ENCODE measurements at regions not wholly inside any gene's neighbourhood (a gene's known extent, or its start where the extent isn't known, plus 50 kb on each side); places are given as distances from the start of the nearest gene placed in this dataset.

- H3K9me2 ChIP-seq (ENCODE audit: insufficient read depth, low read length): no peaks in the 10 kb centered on the region
- no peaks in the 10 kb centered on the region for H3K27me3 ChIP-seq (ENCODE audit: insufficient read depth, low read depth, low read length)
- no peaks in the 10 kb centered on the region for H3K36me3 ChIP-seq (ENCODE audit: insufficient read depth, low read length)
- H3K27ac ChIP-seq (ENCODE audit: low read length): no peak overlapping the region
- no peak overlapping the region for H3K4me3 ChIP-seq (ENCODE audit: low read length)
- no peaks in the 10 kb centered on the region for H4K20me1 ChIP-seq (ENCODE audit: insufficient read depth)
- no peak for TF ChIP-seq TAF1 (IDR thresholded peaks at IDR 0.05; ENCODE audit: low read depth)
- H3F3A ChIP-seq (ENCODE audit: insufficient read depth, low read length, poor library complexity, severe bottlenecking): no peaks in the 10 kb centered on the region
- H2AFZ ChIP-seq (ENCODE audit: low read depth, low read length): no peak overlapping the region
- H3K4me2 ChIP-seq (ENCODE audit: low read length): no peak overlapping the region
- H3K79me2 ChIP-seq (replicated peaks; ENCODE audit: insufficient read depth, low read length): peaks cover 85% of the 10 kb centered on the region
- H3K9me3 ChIP-seq (ENCODE audit: low read length): no peaks in the 10 kb centered on the region
- no peak overlapping the region for H3K9ac ChIP-seq (ENCODE audit: low read length)
These were observed 229.5 kb downstream of the MEF2C start for GRCh38 chr5:88653471-88653870.

DNA sequence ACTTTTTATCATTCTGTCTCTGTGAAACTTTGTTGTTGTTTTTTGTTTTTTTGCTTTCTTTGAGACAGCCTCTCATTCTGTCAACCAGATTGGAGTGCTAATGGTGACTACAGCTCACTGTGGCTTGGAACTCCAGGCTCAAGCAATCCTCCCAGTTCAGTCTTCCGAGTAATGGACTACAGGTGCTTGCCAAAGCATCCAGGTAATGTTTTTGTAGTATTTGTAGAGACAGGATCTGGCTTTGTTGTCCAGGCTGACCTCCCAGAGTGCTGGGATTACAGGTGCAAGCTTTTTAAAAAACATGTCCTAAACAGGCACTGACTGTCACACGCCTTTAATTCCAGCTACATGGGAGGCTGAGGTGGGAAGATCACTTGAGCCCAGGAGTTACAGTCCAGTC is 235.1 kb downstream of the MEF2C start:
- Histone ChIP-seq H4K20me1 (ENCODE audit: insufficient read depth) (no peaks in the 10 kb centered on the region), H3K9ac (ENCODE audit: low read length) (no peak overlapping the region), H3F3A (ENCODE audit: insufficient read depth, low read length, poor library complexity, severe bottlenecking) (no peaks in the 10 kb centered on the region), H3K79me2 (replicated peaks; ENCODE audit: insufficient read depth, low read length) (peaks cover 33% of the 10 kb centered on the region), H3K4me2 (ENCODE audit: low read length) (no peak overlapping the region), H2AFZ (ENCODE audit: low read depth, low read length) (no peak overlapping the region), H3K27ac (ENCODE audit: low read length) (no peak overlapping the region), H3K36me3 (ENCODE audit: insufficient read depth, low read length) (no peaks in the 10 kb centered on the region), H3K9me2 (ENCODE audit: insufficient read depth, low read length) (no peaks in the 10 kb centered on the region), H3K27me3 (ENCODE audit: insufficient read depth, low read depth, low read length) (no peaks in the 10 kb centered on the region), H3K9me3 (ENCODE audit: low read length) (no peaks in the 10 kb centered on the region), H3K4me3 (ENCODE audit: low read length) (no peak overlapping the region)
- TF ChIP-seq POLR2AphosphoS5 (IDR thresholded peaks at IDR 0.05) (no peak), EP300 (conservative IDR thresholded peaks at IDR 0.05; ENCODE audit: poor library complexity, severe bottlenecking) (no peak), RAD21 (conservative IDR thresholded peaks at IDR 0.05) (no peak), EZH2 (IDR thresholded peaks at IDR 0.05; ENCODE audit: borderline replicate concordance, insufficient read depth, low read length, poor library complexity, severe bottlenecking) (no peak), MXI1 (conservative IDR thresholded peaks at IDR 0.05; ENCODE audit: poor library complexity, severe bottlenecking) (no peak), TAF1 (IDR thresholded peaks at IDR 0.05; ENCODE audit: low read depth) (no peak), SMC3 (conservative IDR thresholded peaks at IDR 0.05; ENCODE audit: poor library complexity) (no peak), REST (IDR thresholded peaks at IDR 0.05; ENCODE audit: borderline replicate concordance) (no peak)
- TF ChIP-seq, protein P1, sequence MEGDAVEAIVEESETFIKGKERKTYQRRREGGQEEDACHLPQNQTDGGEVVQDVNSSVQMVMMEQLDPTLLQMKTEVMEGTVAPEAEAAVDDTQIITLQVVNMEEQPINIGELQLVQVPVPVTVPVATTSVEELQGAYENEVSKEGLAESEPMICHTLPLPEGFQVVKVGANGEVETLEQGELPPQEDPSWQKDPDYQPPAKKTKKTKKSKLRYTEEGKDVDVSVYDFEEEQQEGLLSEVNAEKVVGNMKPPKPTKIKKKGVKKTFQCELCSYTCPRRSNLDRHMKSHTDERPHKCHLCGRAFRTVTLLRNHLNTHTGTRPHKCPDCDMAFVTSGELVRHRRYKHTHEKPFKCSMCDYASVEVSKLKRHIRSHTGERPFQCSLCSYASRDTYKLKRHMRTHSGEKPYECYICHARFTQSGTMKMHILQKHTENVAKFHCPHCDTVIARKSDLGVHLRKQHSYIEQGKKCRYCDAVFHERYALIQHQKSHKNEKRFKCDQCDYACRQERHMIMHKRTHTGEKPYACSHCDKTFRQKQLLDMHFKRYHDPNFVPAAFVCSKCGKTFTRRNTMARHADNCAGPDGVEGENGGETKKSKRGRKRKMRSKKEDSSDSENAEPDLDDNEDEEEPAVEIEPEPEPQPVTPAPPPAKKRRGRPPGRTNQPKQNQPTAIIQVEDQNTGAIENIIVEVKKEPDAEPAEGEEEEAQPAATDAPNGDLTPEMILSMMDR (IDR thresholded peaks at IDR 0.05; ENCODE audit: poor library complexity, severe bottlenecking): no peak

GRCh38 chr5:88646866-88647265 is 236.1 kb downstream of the MEF2C start:
- no peaks in the 10 kb centered on the region for H3K27me3 ChIP-seq (ENCODE audit: insufficient read depth, low read depth, low read length)
- H3K9me3 ChIP-seq (ENCODE audit: low read length): no peaks in the 10 kb centered on the region
- H3F3A ChIP-seq (ENCODE audit: insufficient read depth, low read length, poor library complexity, severe bottlenecking): no peaks in the 10 kb centered on the region
- peaks cover 23% of the 10 kb centered on the region for H3K79me2 ChIP-seq (replicated peaks; ENCODE audit: insufficient read depth, low read length)
- TF ChIP-seq, protein P1 (IDR thresholded peaks at IDR 0.05; ENCODE audit: poor library complexity, severe bottlenecking): no peak
- TF ChIP-seq REST (IDR thresholded peaks at IDR 0.05; ENCODE audit: borderline replicate concordance) (no peak), EP300 (conservative IDR thresholded peaks at IDR 0.05; ENCODE audit: poor library complexity, severe bottlenecking) (no peak), TAF1 (IDR thresholded peaks at IDR 0.05; ENCODE audit: low read depth) (no peak), SMC3 (conservative IDR thresholded peaks at IDR 0.05; ENCODE audit: poor library complexity) (no peak), MXI1 (conservative IDR thresholded peaks at IDR 0.05; ENCODE audit: poor library complexity, severe bottlenecking) (no peak), RAD21 (conservative IDR thresholded peaks at IDR 0.05) (no peak), POLR2AphosphoS5 (IDR thresholded peaks at IDR 0.05) (no peak)
- no peak overlapping the region for H3K4me2 ChIP-seq (ENCODE audit: low read length)
- H3K9ac ChIP-seq (ENCODE audit: low read length): no peak overlapping the region
- H3K4me3 ChIP-seq (ENCODE audit: low read length): no peak overlapping the region
- H4K20me1 ChIP-seq (ENCODE audit: insufficient read depth): no peaks in the 10 kb centered on the region
- H3K36me3 ChIP-seq (ENCODE audit: insufficient read depth, low read length): no peaks in the 10 kb centered on the region
- no peaks in the 10 kb centered on the region for H3K9me2 ChIP-seq (ENCODE audit: insufficient read depth, low read length)
- H3K27ac ChIP-seq (ENCODE audit: low read length): no peak overlapping the region
- H2AFZ ChIP-seq (ENCODE audit: low read depth, low read length): no peak overlapping the region

Measured in neural cell (in vitro differentiated cells).